HEK293 (cell line): ENCODE measurements at regions not wholly inside any gene's neighbourhood (a gene's known extent, or its start where the extent isn't known, plus 50 kb on each side); places are given as distances from the start of the nearest gene placed in this dataset.

Experiments used
- GFI1B ChIP-seq: fragments of 450-650 bp; formaldehyde crosslinking; IDR thresholded peaks from 2 replicates; pipeline ENCODE4 v1.5.1; 2016; ENCODE audit warnings: missing biosample characterization, missing genetic modification characterization
- SALL2 ChIP-seq: fragments of 450-650 bp; formaldehyde crosslinking; IDR thresholded peaks from 2 replicates; pipeline ENCODE4 v1.5.0; 2017; ENCODE audit warnings: missing biosample characterization, mild to moderate bottlenecking, missing genetic modification characterization, borderline replicate concordance
- TRIM28 ChIP-seq: IDR thresholded peaks from 2 replicates; pipeline ENCODE4 v1.6.1; 2011; ENCODE audit warnings: low read length, control low read depth, borderline replicate concordance
- YY1 ChIP-seq: fragments of 450-650 bp; formaldehyde crosslinking; IDR thresholded peaks from 2 replicates; pipeline ENCODE4 v1.5.1; 2018; ENCODE audit warnings: missing biosample characterization, missing genetic modification characterization
- ZEB2 ChIP-seq: fragments of 450-650 bp; formaldehyde crosslinking; IDR thresholded peaks from 2 replicates; pipeline ENCODE4 v1.5.1; 2016; ENCODE audit warnings: missing biosample characterization, missing genetic modification characterization
- ZFP37 ChIP-seq: fragments of 450-650 bp; formaldehyde crosslinking; IDR thresholded peaks from 2 replicates; pipeline ENCODE4 v1.5.1; 2016; ENCODE audit warnings: missing biosample characterization, missing genetic modification characterization
- ZFP69B ChIP-seq: fragments of 450-650 bp; formaldehyde crosslinking; IDR thresholded peaks from 2 replicates; pipeline ENCODE4 v1.5.1; 2016; ENCODE audit warnings: missing biosample characterization, missing genetic modification characterization
- ZNF184 ChIP-seq: fragments of 450-650 bp; IDR thresholded peaks from 2 replicates; pipeline ENCODE4 v1.5.1; 2018; ENCODE audit warnings: missing biosample characterization, mild to moderate bottlenecking, missing genetic modification characterization
- ZNF335 ChIP-seq: fragments of 450-650 bp; formaldehyde crosslinking; conservative IDR thresholded peaks from 2 replicates; pipeline ENCODE4 v1.5.1; 2016; ENCODE audit warnings: missing biosample characterization, missing genetic modification characterization
- ZNF501 ChIP-seq: fragments of 450-650 bp; formaldehyde crosslinking; IDR thresholded peaks from 2 replicates; pipeline ENCODE4 v1.5.1; 2016; ENCODE audit warnings: missing biosample characterization, missing genetic modification characterization
- ZNF544 ChIP-seq: fragments of 450-650 bp; formaldehyde crosslinking; IDR thresholded peaks from 2 replicates; pipeline ENCODE4 v1.5.0; 2017; ENCODE audit warnings: missing biosample characterization, missing genetic modification characterization
- ZNF555 ChIP-seq: fragments of 450-650 bp; formaldehyde crosslinking; conservative IDR thresholded peaks from 2 replicates; pipeline ENCODE4 v1.5.1; 2017; ENCODE audit warnings: missing biosample characterization, mild to moderate bottlenecking, missing genetic modification characterization, inconsistent platforms
- ZNF558 ChIP-seq: fragments of 450-650 bp; formaldehyde crosslinking; IDR thresholded peaks from 2 replicates; pipeline ENCODE4 v1.5.1; 2016; ENCODE audit warnings: missing biosample characterization, missing genetic modification characterization
- ZNF600 ChIP-seq: fragments of 450-650 bp; formaldehyde crosslinking; IDR thresholded peaks from 2 replicates; pipeline ENCODE4 v1.5.1; 2016; ENCODE audit warnings: missing biosample characterization, missing genetic modification characterization
- ZNF660 ChIP-seq: fragments of 450-650 bp; IDR thresholded peaks from 2 replicates; pipeline ENCODE4 v1.5.1; 2018; ENCODE audit warnings: missing biosample characterization, mild to moderate bottlenecking, missing genetic modification characterization
- ZSCAN23 ChIP-seq: fragments of 450-650 bp; formaldehyde crosslinking; IDR thresholded peaks from 2 replicates; pipeline ENCODE4 v1.5.1; 2016; ENCODE audit warnings: missing biosample characterization, missing genetic modification characterization
- ZXDB ChIP-seq: fragments of 450-650 bp; formaldehyde crosslinking; IDR thresholded peaks from 2 replicates; pipeline ENCODE4 v1.5.1; 2016; ENCODE audit warnings: missing biosample characterization, missing genetic modification characterization
- TF ChIP-seq, protein P1 (sequence below): fragments of 450-650 bp; formaldehyde crosslinking; IDR thresholded peaks from 2 replicates; pipeline ENCODE4 v1.5.1; 2016; ENCODE audit warnings: missing biosample characterization, missing genetic modification characterization, borderline replicate concordance
- TF ChIP-seq, protein P2 (sequence below): fragments of 450-650 bp; formaldehyde crosslinking; optimal IDR thresholded peaks from 2 replicates; pipeline ENCODE3; 2016; ENCODE audit warnings: missing biosample characterization, mild to moderate bottlenecking, missing genetic modification characterization
- TF ChIP-seq, protein P3 (sequence below): fragments of 450-650 bp; formaldehyde crosslinking; IDR thresholded peaks from 2 replicates; pipeline ENCODE4 v1.5.1; 2017; ENCODE audit warnings: missing biosample characterization, missing genetic modification characterization
- TF ChIP-seq, protein P4 (sequence below): fragments of 450-650 bp; formaldehyde crosslinking; conservative IDR thresholded peaks from 2 replicates; pipeline ENCODE4 v1.5.1; 2016; ENCODE audit warnings: low read depth, missing biosample characterization, missing genetic modification characterization
- TF ChIP-seq, protein P5 (sequence below): fragments of 450-650 bp; formaldehyde crosslinking; IDR thresholded peaks from 2 replicates; pipeline ENCODE4 v1.5.1; 2016; ENCODE audit warnings: missing biosample characterization, missing genetic modification characterization
- TF ChIP-seq, protein P6 (sequence below): fragments of 450-650 bp; formaldehyde crosslinking; IDR thresholded peaks from 2 replicates; pipeline ENCODE4 v1.5.1; 2016; ENCODE audit warnings: missing biosample characterization, missing genetic modification characterization
- TF ChIP-seq, protein P7 (sequence below): fragments of 450-650 bp; formaldehyde crosslinking; IDR thresholded peaks from 2 replicates; pipeline ENCODE4 v1.5.1; 2016; ENCODE audit warnings: missing biosample characterization, missing genetic modification characterization, low read depth

DNA sequence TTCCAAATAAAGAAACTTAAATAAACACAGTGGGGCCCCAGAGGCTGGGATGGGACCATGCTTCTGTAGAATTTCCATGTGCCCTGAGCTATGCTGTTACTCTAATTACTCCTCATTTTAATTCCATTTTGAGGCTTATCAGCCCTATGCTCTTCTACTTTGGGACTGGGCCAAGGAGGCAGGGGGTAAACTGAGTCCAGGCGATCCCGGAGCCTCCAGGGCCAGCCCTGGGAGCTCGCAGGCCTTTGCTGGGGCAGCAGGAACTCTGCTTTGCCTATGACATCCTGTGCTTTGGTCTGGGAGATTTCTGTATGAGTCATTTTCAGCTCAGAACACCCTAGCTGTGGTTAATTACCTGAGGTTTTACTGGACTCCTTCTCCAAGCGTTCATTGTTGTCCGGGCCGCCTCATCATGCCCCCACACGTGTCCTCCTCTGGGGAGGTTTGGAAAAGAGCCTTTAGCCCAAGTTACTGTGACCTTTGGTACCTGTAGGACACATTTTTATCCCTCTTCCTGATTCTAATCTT lies 95.7 kb downstream of the RHOU start (continued):
- TF ChIP-seq, protein P1, sequence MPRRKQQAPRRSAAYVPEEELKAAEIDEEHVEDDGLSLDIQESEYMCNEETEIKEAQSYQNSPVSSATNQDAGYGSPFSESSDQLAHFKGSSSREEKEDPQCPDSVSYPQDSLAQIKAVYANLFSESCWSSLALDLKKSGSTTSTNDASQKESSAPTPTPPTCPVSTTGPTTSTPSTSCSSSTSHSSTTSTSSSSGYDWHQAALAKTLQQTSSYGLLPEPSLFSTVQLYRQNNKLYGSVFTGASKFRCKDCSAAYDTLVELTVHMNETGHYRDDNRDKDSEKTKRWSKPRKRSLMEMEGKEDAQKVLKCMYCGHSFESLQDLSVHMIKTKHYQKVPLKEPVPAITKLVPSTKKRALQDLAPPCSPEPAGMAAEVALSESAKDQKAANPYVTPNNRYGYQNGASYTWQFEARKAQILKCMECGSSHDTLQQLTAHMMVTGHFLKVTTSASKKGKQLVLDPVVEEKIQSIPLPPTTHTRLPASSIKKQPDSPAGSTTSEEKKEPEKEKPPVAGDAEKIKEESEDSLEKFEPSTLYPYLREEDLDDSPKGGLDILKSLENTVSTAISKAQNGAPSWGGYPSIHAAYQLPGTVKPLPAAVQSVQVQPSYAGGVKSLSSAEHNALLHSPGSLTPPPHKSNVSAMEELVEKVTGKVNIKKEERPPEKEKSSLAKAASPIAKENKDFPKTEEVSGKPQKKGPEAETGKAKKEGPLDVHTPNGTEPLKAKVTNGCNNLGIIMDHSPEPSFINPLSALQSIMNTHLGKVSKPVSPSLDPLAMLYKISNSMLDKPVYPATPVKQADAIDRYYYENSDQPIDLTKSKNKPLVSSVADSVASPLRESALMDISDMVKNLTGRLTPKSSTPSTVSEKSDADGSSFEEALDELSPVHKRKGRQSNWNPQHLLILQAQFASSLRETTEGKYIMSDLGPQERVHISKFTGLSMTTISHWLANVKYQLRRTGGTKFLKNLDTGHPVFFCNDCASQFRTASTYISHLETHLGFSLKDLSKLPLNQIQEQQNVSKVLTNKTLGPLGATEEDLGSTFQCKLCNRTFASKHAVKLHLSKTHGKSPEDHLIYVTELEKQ: 0 out of 2 replicates have a peak, but pooled peaks have one; percentile 34
- TF ChIP-seq, protein P2, sequence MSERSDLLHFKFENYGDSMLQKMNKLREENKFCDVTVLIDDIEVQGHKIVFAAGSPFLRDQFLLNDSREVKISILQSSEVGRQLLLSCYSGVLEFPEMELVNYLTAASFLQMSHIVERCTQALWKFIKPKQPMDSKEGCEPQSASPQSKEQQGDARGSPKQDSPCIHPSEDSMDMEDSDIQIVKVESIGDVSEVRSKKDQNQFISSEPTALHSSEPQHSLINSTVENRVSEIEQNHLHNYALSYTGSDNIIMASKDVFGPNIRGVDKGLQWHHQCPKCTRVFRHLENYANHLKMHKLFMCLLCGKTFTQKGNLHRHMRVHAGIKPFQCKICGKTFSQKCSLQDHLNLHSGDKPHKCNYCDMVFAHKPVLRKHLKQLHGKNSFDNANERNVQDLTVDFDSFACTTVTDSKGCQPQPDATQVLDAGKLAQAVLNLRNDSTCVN: peak; percentile 9
- TF ChIP-seq SALL2 (no peak), ZNF660 (tag by site-specific recombination) (peak; percentile 84), ZNF184 (0 out of 2 replicates have a peak, but pooled peaks have one; percentile 26), ZSCAN23 (tag by site-specific recombination) (no peak), ZNF555 (tag by site-specific recombination) (no peak), TRIM28 (0 out of 2 replicates have a peak, but pooled peaks have one; percentile 6), ZEB2 (tag by site-specific recombination) (peak; percentile 78), ZNF558 (no peak), ZFP69B (tag by site-specific recombination) (peak; percentile 64), ZXDB (tag by site-specific recombination) (no peak), YY1 (tag by site-specific recombination) (no peak), ZNF544 (tag by site-specific recombination) (no peak), GFI1B (tag by site-specific recombination) (no peak), ZNF600 (tag by site-specific recombination) (peak; percentile 89), ZFP37 (tag by site-specific recombination) (peak; percentile 57; the same call in 1 of the 2 replicates), ZNF335 (peak; percentile 92), ZNF501 (tag by site-specific recombination) (no peak)
- TF ChIP-seq, protein P3, sequence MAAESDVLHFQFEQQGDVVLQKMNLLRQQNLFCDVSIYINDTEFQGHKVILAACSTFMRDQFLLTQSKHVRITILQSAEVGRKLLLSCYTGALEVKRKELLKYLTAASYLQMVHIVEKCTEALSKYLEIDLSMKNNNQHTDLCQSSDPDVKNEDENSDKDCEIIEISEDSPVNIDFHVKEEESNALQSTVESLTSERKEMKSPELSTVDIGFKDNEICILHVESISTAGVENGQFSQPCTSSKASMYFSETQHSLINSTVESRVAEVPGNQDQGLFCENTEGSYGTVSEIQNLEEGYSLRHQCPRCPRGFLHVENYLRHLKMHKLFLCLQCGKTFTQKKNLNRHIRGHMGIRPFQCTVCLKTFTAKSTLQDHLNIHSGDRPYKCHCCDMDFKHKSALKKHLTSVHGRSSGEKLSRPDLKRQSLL: no peak
- TF ChIP-seq, protein P4, sequence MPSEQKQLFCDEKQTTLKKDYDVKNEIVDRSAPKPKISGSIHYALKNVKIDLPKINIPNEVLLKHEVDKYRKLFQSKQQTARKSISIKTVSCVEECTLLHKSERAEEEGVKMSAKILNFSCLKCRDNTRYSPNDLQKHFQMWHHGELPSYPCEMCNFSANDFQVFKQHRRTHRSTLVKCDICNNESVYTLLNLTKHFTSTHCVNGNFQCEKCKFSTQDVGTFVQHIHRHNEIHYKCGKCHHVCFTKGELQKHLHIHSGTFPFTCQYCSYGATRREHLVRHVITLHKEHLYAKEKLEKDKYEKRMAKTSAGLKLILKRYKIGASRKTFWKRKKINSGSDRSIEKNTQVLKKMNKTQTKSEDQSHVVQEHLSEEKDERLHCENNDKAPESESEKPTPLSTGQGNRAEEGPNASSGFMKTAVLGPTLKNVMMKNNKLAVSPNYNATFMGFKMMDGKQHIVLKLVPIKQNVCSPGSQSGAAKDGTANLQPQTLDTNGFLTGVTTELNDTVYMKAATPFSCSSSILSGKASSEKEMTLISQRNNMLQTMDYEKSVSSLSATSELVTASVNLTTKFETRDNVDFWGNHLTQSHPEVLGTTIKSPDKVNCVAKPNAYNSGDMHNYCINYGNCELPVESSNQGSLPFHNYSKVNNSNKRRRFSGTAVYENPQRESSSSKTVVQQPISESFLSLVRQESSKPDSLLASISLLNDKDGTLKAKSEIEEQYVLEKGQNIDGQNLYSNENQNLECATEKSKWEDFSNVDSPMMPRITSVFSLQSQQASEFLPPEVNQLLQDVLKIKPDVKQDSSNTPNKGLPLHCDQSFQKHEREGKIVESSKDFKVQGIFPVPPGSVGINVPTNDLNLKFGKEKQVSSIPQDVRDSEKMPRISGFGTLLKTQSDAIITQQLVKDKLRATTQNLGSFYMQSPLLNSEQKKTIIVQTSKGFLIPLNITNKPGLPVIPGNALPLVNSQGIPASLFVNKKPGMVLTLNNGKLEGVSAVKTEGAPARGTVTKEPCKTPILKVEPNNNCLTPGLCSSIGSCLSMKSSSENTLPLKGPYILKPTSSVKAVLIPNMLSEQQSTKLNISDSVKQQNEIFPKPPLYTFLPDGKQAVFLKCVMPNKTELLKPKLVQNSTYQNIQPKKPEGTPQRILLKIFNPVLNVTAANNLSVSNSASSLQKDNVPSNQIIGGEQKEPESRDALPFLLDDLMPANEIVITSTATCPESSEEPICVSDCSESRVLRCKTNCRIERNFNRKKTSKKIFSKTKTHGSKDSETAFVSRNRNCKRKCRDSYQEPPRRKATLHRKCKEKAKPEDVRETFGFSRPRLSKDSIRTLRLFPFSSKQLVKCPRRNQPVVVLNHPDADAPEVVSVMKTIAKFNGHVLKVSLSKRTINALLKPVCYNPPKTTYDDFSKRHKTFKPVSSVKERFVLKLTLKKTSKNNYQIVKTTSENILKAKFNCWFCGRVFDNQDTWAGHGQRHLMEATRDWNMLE (tag by site-specific recombination): peak; percentile 21; the same call in 1 of the 2 replicates
- TF ChIP-seq, protein P5, sequence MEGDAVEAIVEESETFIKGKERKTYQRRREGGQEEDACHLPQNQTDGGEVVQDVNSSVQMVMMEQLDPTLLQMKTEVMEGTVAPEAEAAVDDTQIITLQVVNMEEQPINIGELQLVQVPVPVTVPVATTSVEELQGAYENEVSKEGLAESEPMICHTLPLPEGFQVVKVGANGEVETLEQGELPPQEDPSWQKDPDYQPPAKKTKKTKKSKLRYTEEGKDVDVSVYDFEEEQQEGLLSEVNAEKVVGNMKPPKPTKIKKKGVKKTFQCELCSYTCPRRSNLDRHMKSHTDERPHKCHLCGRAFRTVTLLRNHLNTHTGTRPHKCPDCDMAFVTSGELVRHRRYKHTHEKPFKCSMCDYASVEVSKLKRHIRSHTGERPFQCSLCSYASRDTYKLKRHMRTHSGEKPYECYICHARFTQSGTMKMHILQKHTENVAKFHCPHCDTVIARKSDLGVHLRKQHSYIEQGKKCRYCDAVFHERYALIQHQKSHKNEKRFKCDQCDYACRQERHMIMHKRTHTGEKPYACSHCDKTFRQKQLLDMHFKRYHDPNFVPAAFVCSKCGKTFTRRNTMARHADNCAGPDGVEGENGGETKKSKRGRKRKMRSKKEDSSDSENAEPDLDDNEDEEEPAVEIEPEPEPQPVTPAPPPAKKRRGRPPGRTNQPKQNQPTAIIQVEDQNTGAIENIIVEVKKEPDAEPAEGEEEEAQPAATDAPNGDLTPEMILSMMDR (tag by site-specific recombination): no peak
- TF ChIP-seq, protein P6, sequence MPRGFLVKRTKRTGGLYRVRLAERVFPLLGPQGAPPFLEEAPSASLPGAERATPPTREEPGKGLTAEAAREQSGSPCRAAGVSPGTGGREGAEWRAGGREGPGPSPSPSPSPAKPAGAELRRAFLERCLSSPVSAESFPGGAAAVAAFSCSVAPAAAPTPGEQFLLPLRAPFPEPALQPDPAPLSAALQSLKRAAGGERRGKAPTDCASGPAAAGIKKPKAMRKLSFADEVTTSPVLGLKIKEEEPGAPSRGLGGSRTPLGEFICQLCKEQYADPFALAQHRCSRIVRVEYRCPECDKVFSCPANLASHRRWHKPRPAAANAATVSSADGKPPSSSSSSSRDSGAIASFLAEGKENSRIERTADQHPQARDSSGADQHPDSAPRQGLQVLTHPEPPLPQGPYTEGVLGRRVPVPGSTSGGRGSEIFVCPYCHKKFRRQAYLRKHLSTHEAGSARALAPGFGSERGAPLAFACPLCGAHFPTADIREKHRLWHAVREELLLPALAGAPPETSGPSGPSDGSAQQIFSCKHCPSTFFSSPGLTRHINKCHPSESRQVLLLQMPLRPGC (tag by site-specific recombination): 0 out of 2 replicates have a peak, but pooled peaks have one; percentile 42
- TF ChIP-seq, protein P7, sequence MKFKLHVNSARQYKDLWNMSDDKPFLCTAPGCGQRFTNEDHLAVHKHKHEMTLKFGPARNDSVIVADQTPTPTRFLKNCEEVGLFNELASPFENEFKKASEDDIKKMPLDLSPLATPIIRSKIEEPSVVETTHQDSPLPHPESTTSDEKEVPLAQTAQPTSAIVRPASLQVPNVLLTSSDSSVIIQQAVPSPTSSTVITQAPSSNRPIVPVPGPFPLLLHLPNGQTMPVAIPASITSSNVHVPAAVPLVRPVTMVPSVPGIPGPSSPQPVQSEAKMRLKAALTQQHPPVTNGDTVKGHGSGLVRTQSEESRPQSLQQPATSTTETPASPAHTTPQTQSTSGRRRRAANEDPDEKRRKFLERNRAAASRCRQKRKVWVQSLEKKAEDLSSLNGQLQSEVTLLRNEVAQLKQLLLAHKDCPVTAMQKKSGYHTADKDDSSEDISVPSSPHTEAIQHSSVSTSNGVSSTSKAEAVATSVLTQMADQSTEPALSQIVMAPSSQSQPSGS: 0 out of 2 replicates have a peak, but pooled peaks have one; percentile 14
